Smooth muscle cell (in vitro differentiated cells): ENCODE measurements at regions not wholly inside any gene's neighbourhood (a gene's known extent, or its start where the extent isn't known, plus 50 kb on each side); places are given as distances from the start of the nearest gene placed in this dataset.
"Not testable (repeated sequence)": the region's sequence is repeated elsewhere in the genome, so short reads cannot be mapped to it uniquely, and the experiment has no call there.

Experiments used
- DNase-seq: peaks from one replicate; lab custom pipeline; 2025; ENCODE audit not compliant: unreplicated experiment; lab: John Stamatoyannopoulos, UW
- H2AFZ ChIP-seq: fragments of 200-600 bp; sonication (generic); 2 replicates; pipeline ENCODE4 v1.6.0; 2016; ENCODE audit warnings: antibody characterized with exemption, low read depth, mild to moderate bottlenecking
- H3F3A ChIP-seq: fragments of 200-600 bp; sonication (generic); 2 replicates; pipeline ENCODE4 v1.6.0; 2017; ENCODE audit warnings: antibody characterized with exemption, low read depth
- H3K27ac ChIP-seq: fragments of 200-600 bp; sonication (generic); 2 replicates; pipeline ENCODE4 v1.5.1; 2016; ENCODE audit warnings: low read depth, mild to moderate bottlenecking
- H3K27me3 ChIP-seq: fragments of 200-600 bp; sonication (generic); 2 replicates; pipeline ENCODE4 v1.6.1; 2016; ENCODE audit warnings: low read depth, mild to moderate bottlenecking
- H3K36me3 ChIP-seq: fragments of 200-600 bp; sonication (generic); 2 replicates; pipeline ENCODE4 v1.5.1; 2016; ENCODE audit warnings: low read depth
- H3K4me1 ChIP-seq: fragments of 200-600 bp; sonication (generic); 2 replicates; pipeline ENCODE4 v1.5.1; 2016; ENCODE audit warnings: low read depth
- H3K4me2 ChIP-seq: fragments of 200-600 bp; sonication (generic); 2 replicates; pipeline ENCODE4 v1.6.0; 2016; ENCODE audit warnings: mild to moderate bottlenecking
- H3K4me3 ChIP-seq: fragments of 200-600 bp; sonication (generic); 2 replicates; pipeline ENCODE4 v1.5.1; 2016; ENCODE audit warnings: mild to moderate bottlenecking
- H3K79me2 ChIP-seq: fragments of 200-600 bp; sonication (generic); 2 replicates; pipeline ENCODE4 v1.6.0; 2016; ENCODE audit warnings: low read depth, mild to moderate bottlenecking
- H3K9ac ChIP-seq: fragments of 200-600 bp; sonication (generic); 2 replicates; pipeline ENCODE4 v1.6.0; 2016; ENCODE audit warnings: low read depth
- H3K9me3 ChIP-seq: fragments of 200-600 bp; sonication (generic); replicated peaks from 2 replicates; pipeline ENCODE4 v1.5.1; 2016; ENCODE audit warnings: low read depth
- H4K20me1 ChIP-seq: fragments of 200-600 bp; sonication (generic); 2 replicates; pipeline ENCODE4 v1.6.0; 2016; ENCODE audit warnings: low read depth
- CTCF ChIP-seq: fragments of 200-600 bp; sonication (generic); IDR thresholded peaks from 2 replicates; pipeline ENCODE4 v1.5.1; 2017; ENCODE audit warnings: borderline replicate concordance, mild to moderate bottlenecking, antibody characterized with exemption; ENCODE audit not compliant: insufficient read depth, poor library complexity, severe bottlenecking
- WGBS: methylation state at CpG from one replicate; pipeline ENCODE4 v1.1.7; 2016; ENCODE audit warnings: low lambda C conversion rate; 5-methylcytosine and 5-hydroxymethylcytosine counted together

GRCh38 chr12:43206396-43206795 lies 345.6 kb downstream of the ADAMTS20 start:
- Histone ChIP-seq H2AFZ (no peak overlapping the region), H3K4me3 (no peak overlapping the region), H3K79me2 (peaks cover 55% of the 10 kb centered on the region), H3K4me1 (peaks cover 21% of the 10 kb centered on the region), H3K9ac (no peak overlapping the region), H3K27ac (peak overlapping the region; percentile 32), H3K36me3 (peaks cover 7% of the 10 kb centered on the region), H3K4me2 (peak overlapping the region; percentile 27), H3F3A (no peaks in the 10 kb centered on the region), H3K27me3 (no peaks in the 10 kb centered on the region), H3K9me3 (no peaks in the 10 kb centered on the region), H4K20me1 (no peaks in the 10 kb centered on the region)
- TF ChIP-seq CTCF = no peak
- DNase-seq = no peak

DNA sequence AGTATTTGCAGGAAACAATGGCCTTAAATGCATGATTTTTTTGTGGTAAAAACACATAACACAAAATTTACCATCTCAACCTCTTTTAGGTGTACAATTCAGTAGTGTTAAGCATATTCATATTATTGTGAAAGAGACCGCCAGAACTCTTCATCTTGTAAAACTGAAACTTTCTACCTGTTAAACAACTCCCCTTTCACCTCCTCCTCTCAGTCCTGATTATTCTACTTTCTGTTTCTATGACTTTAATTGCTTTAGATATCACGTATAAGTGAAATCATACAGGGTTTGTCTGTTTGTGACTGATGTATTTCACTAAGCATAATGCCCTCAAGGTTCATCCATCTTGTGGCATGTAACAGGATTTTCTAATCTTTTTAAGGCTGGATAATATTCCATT lies 353.4 kb downstream of the ADAMTS20 start:
- H3K27me3 ChIP-seq = no peaks in the 10 kb centered on the region
- H3K27ac ChIP-seq = no peak overlapping the region
- H4K20me1 ChIP-seq = no peaks in the 10 kb centered on the region
- DNase-seq = no peak
- no peak overlapping the region for H3K9ac ChIP-seq
- H3K79me2 ChIP-seq = peaks cover 80% of the 10 kb centered on the region
- no peaks in the 10 kb centered on the region for H3F3A ChIP-seq
- no peak overlapping the region for H3K4me3 ChIP-seq
- no peak overlapping the region for H2AFZ ChIP-seq
- H3K9me3 ChIP-seq = no peaks in the 10 kb centered on the region
- no peaks in the 10 kb centered on the region for H3K4me1 ChIP-seq
- TF ChIP-seq CTCF = no peak
- 99% methylated on average over 2 of the region's 2 CpGs for WGBS
- H3K36me3 ChIP-seq = peaks cover 3% of the 10 kb centered on the region
- H3K4me2 ChIP-seq = no peak overlapping the region

DNA sequence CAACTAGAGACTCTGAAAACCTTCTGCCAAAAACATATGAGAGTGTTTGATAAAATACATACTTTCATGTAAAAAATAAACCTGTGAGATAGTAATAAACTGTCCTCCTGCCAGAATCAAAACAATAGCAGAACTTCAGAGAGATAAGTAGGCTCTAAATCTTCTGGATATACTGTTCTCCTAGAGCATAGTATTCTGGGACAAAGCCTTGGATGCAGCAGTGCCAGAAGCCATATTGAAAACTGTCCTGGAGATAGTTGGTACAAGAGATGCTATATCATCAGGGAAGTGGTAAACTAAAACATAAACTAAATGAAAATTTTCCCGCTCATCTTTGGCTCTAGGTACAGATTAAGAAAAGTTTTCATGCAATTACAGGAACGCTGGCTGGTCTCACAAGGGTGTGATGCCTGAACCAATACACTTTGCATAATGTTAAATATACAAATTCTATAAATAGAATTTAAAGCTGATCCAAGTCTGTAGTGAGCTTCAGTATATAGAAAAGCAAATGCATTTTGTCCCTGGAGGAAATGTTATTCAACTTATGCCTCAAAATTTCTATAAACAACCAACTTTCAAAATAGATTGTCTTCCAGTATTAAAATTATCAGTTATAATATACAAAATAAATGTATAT lies 355.6 kb downstream of the ADAMTS20 start:
- Histone ChIP-seq H3K79me2 (peaks cover 62% of the 10 kb centered on the region), H3K9me3 (no peaks in the 10 kb centered on the region), H3K27me3 (no peaks in the 10 kb centered on the region), H3F3A (peaks cover 4% of the 10 kb centered on the region), H2AFZ (peak overlapping the region; percentile 40), H3K4me3 (no peak overlapping the region), H3K36me3 (no peaks in the 10 kb centered on the region), H3K4me1 (no peaks in the 10 kb centered on the region), H3K4me2 (peak overlapping the region; percentile 35), H3K9ac (no peak overlapping the region), H3K27ac (no peak overlapping the region), H4K20me1 (no peaks in the 10 kb centered on the region)
- no peak for TF ChIP-seq CTCF
- WGBS = 93% methylated on average over 2 of the region's 2 CpGs
- DNase-seq = no peak

DNA sequence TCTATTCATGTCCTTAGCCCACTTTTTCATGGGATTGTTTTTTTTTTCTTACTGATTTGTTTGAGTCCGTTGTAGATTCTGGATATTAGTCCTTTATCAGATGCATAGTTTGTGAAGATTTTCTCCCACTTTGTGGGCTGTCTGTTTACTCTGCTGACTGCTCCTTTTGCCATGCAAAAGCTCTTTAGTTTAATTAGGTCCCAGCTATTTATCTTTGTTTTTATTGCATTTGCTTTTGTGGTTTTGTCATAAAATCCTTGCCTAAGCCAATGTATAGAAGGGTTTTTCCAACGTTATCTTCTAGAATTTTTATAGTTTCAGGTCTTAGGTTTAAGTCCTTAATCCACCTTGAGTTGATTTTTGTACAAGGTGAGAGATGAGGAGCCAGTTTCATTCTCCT lies 358.9 kb downstream of the ADAMTS20 start:
- H2AFZ ChIP-seq, H3K4me3 ChIP-seq, H3K36me3 ChIP-seq, H3K27me3 ChIP-seq, DNase-seq, H3K9ac ChIP-seq, H4K20me1 ChIP-seq, H3K9me3 ChIP-seq, H3K4me1 ChIP-seq, H3F3A ChIP-seq: not testable (repeated sequence)
- H3K27ac ChIP-seq = peak overlapping the region; percentile 59
- peaks cover 39% of the 10 kb centered on the region for H3K79me2 ChIP-seq
- 2% methylated on average over 2 of the region's 2 CpGs for WGBS
- H3K4me2 ChIP-seq = peak overlapping the region; percentile 63

- H3K4me1 ChIP-seq, DNase-seq, H3K4me2 ChIP-seq, H3K9ac ChIP-seq, H3K4me3 ChIP-seq, H4K20me1 ChIP-seq, H3K27me3 ChIP-seq, H2AFZ ChIP-seq, H3F3A ChIP-seq, H3K9me3 ChIP-seq, H3K36me3 ChIP-seq, H3K27ac ChIP-seq: not testable (repeated sequence)
- WGBS = 93% methylated on average over 2 of the region's 2 CpGs
- peaks cover 32% of the 10 kb centered on the region for H3K79me2 ChIP-seq
Measured at GRCh38 chr12:43192442-43192841, 359.6 kb downstream of the ADAMTS20 start.
